WTC11 (cell line): ENCODE measurements at regions not wholly inside any gene's neighbourhood (a gene's known extent, or its start where the extent isn't known, plus 50 kb on each side); places are given as distances from the start of the nearest gene placed in this dataset.

Source experiments
- ATAC-seq: fragments of 200-7000 bp; cut with Tn5 transposase; 2 replicates; pipeline ENCODE4 v1.10.0; 2021; ENCODE audit warnings: mild to moderate bottlenecking, moderate library complexity
- CTCF ChIA-PET: fragments of 300-600 bp; sonication (Branson Sonifier 250); formaldehyde crosslinking; loops from one replicate; lab custom pipeline; 2021; ENCODE audit warnings: antibody characterized with exemption; lab: Charles Lee
- POLR2A ChIA-PET: fragments of 350-600 bp; sonication (Branson Sonifier 250); formaldehyde crosslinking; loops from one replicate; lab custom pipeline; 2021; ENCODE audit warnings: antibody characterized with exemption; lab: Charles Lee
- DNase-seq: peaks from one replicate; pipeline ENCODE4 v3.0.0; 2021; ENCODE audit warnings: low spot score
- H3K27ac Mint-ChIP-seq: 2 replicates; pipeline ENCODE4 v1.8.0; 2021; ENCODE audit warnings: mixed read lengths
- H3K27me3 Mint-ChIP-seq: 2 replicates; pipeline ENCODE4 v1.8.0; 2021; ENCODE audit warnings: low read depth, mild to moderate bottlenecking, moderate library complexity, mixed read lengths
- H3K36me3 Mint-ChIP-seq: 2 replicates; pipeline ENCODE4 v1.8.0; 2021; ENCODE audit warnings: mixed read lengths
- H3K4me1 Mint-ChIP-seq: 2 replicates; pipeline ENCODE4 v1.8.0; 2022; ENCODE audit warnings: mixed read lengths
- H3K4me3 Mint-ChIP-seq: 2 replicates; pipeline ENCODE4 v1.8.0; 2021; ENCODE audit warnings: mild to moderate bottlenecking, moderate library complexity, mixed read lengths
- H3K9me3 Mint-ChIP-seq: 2 replicates; pipeline ENCODE4 v1.8.0; 2021; ENCODE audit warnings: mixed read lengths
- ATF1 ChIP-seq: sonication (generic); formaldehyde crosslinking; IDR thresholded peaks from 2 replicates; pipeline ENCODE4 v1.8.1; 2023; ENCODE audit warnings: mild to moderate bottlenecking, moderate library complexity, missing genetic modification reagents
- ATF2 ChIP-seq: sonication (generic); formaldehyde crosslinking; IDR thresholded peaks from 2 replicates; pipeline ENCODE4 v1.8.1; 2022; ENCODE audit warnings: low read depth, missing genetic modification reagents, borderline replicate concordance
- CBFB ChIP-seq: sonication (generic); formaldehyde crosslinking; IDR thresholded peaks from 2 replicates; pipeline ENCODE4 v1.8.1; 2022; ENCODE audit warnings: mild to moderate bottlenecking, low read depth, missing genetic modification reagents
- E2F4 ChIP-seq: sonication (generic); formaldehyde crosslinking; IDR thresholded peaks from 2 replicates; pipeline ENCODE4 v1.8.1; 2022; ENCODE audit warnings: low read depth, mild to moderate bottlenecking, moderate library complexity, missing genetic modification reagents, borderline replicate concordance
- FOXP1 ChIP-seq: sonication (generic); formaldehyde crosslinking; IDR thresholded peaks from 2 replicates; pipeline ENCODE4 v1.8.0; 2022; ENCODE audit warnings: missing genetic modification reagents, mild to moderate bottlenecking, moderate library complexity, borderline replicate concordance
- HMGA2 ChIP-seq: fragments of 250-450 bp; sonication (Bioruptor Pico); IDR thresholded peaks from 2 replicates; pipeline ENCODE4 v1.4.0; 2021; ENCODE audit warnings: mild to moderate bottlenecking, moderate library complexity
- MXD4 ChIP-seq: fragments of 250-450 bp; sonication (Bioruptor Pico); IDR thresholded peaks from 2 replicates; pipeline ENCODE4 v1.8.0; 2021; ENCODE audit warnings: mild to moderate bottlenecking, moderate library complexity, borderline replicate concordance
- NFE2L1 ChIP-seq: sonication (generic); formaldehyde crosslinking; IDR thresholded peaks from 2 replicates; pipeline ENCODE4 v1.8.1; 2023; ENCODE audit warnings: missing genetic modification reagents
- NFYB ChIP-seq: sonication (generic); formaldehyde crosslinking; conservative IDR thresholded peaks from 2 replicates; pipeline ENCODE4 v1.8.0; 2022; ENCODE audit warnings: low read depth, missing genetic modification reagents
- PREB ChIP-seq: sonication (generic); formaldehyde crosslinking; IDR thresholded peaks from 2 replicates; pipeline ENCODE4 v1.8.1; 2022; ENCODE audit warnings: mild to moderate bottlenecking, missing genetic modification reagents, moderate library complexity, borderline replicate concordance
- SOX15 ChIP-seq: fragments of 250-450 bp; sonication (Bioruptor Pico); IDR thresholded peaks from 2 replicates; pipeline ENCODE4 v1.9.0; 2021; ENCODE audit warnings: mild to moderate bottlenecking
- ZNF281 ChIP-seq: sonication (generic); formaldehyde crosslinking; IDR thresholded peaks from 2 replicates; pipeline ENCODE4 v1.8.0; 2023; ENCODE audit warnings: mild to moderate bottlenecking, missing genetic modification reagents
- ZNF317 ChIP-seq: sonication (generic); formaldehyde crosslinking; IDR thresholded peaks from 2 replicates; pipeline ENCODE4 v1.8.1; 2023; ENCODE audit warnings: low read depth, mild to moderate bottlenecking, moderate library complexity, missing genetic modification reagents, borderline replicate concordance
- ZNF396 ChIP-seq: fragments of 250-450 bp; sonication (Bioruptor Pico); IDR thresholded peaks from 2 replicates; pipeline ENCODE4 v1.8.0; 2021; ENCODE audit warnings: mild to moderate bottlenecking, moderate library complexity, borderline replicate concordance
- ZNF416 ChIP-seq: fragments of 250-450 bp; sonication (Bioruptor Pico); IDR thresholded peaks from 2 replicates; pipeline ENCODE4 v1.9.0; 2021; ENCODE audit warnings: mild to moderate bottlenecking, inconsistent platforms
- ZSCAN18 ChIP-seq: fragments of 250-450 bp; sonication (Bioruptor Pico); IDR thresholded peaks from 2 replicates; pipeline ENCODE4 v2.1.2; 2022; ENCODE audit warnings: mild to moderate bottlenecking, moderate library complexity

- TF ChIP-seq ATF2 (CRISPR knock-in tag) (no peak), ZNF281 (CRISPR knock-in tag) (no peak), E2F4 (CRISPR knock-in tag) (no peak)
- TF ChIP-seq, all 79 proteins: peak for 0
These were observed 73.4 kb upstream of the CDH6 start (continued) for GRCh38 chr5:31119938-31120641.

- no peaks in the 10 kb centered on the region for H3K27me3 Mint-ChIP-seq
- peaks cover 36% of the 10 kb centered on the region for H3K4me1 Mint-ChIP-seq
- CTCF ChIA-PET, result no interaction called here
- no peak for ATAC-seq
- TF ChIP-seq SOX15 (CRISPR knock-in tag), result no peak
- TF ChIP-seq ATF1 (CRISPR knock-in tag), result no peak
- TF ChIP-seq ZNF317 (CRISPR knock-in tag), result no peak
- no peak for TF ChIP-seq FOXP1 (CRISPR knock-in tag)
- no peak for TF ChIP-seq NFYB (CRISPR knock-in tag)
- TF ChIP-seq CBFB (CRISPR knock-in tag), result no peak
- no peak for TF ChIP-seq HMGA2 (CRISPR knock-in tag)
- TF ChIP-seq, all 79 proteins: peak for 0
- POLR2A ChIA-PET, result interaction anchor here (0.7 kb wide), 2 partner anchors 53 to 88 kb away, joined by 3 read pairs; no protein-coding TSS in a partner anchor
- no peak overlapping the region for H3K27ac Mint-ChIP-seq
- H3K9me3 Mint-ChIP-seq, result 0 out of 2 replicates have a peak, but pooled peaks cover 4% of the 10 kb centered on the region
- no peaks in the 10 kb centered on the region for H3K36me3 Mint-ChIP-seq
- no peak for DNase-seq
- H3K4me3 Mint-ChIP-seq, result no peak overlapping the region
These were observed 76.9 kb upstream of the CDH6 start for GRCh38 chr5:31116466-31117031.

GRCh38 chr5:31114817-31115216 is 78.7 kb upstream of the CDH6 start:
- Mint-ChIP-seq H3K4me1 (peaks cover 39% of the 10 kb centered on the region), H3K27me3 (no peaks in the 10 kb centered on the region), H3K4me3 (no peak overlapping the region)
- no peak for TF ChIP-seq ZNF396 (CRISPR knock-in tag)
- TF ChIP-seq PREB (CRISPR knock-in tag), result no peak
- TF ChIP-seq NFE2L1, result no peak
- no peak for TF ChIP-seq ZNF416 (CRISPR knock-in tag)
- TF ChIP-seq MXD4, result no peak
- no peak for TF ChIP-seq ZSCAN18 (CRISPR knock-in tag)
- TF ChIP-seq, all 79 proteins: peak for 0
- Mint-ChIP-seq H3K36me3 (no peaks in the 10 kb centered on the region), H3K27ac (no peak overlapping the region), H3K9me3 (peaks cover 9% of the 10 kb centered on the region; the same call in 1 of the 2 replicates)
- CTCF ChIA-PET, result no interaction called here
- ATAC-seq (peak; percentile 55; the same call in 1 of the 2 replicates), DNase-seq (no peak)
- POLR2A ChIA-PET, result no interaction called here
